NCI-H1417 treated with DMSO at 0.1 percent for 48 hours (cell line): ENCODE measurements at regions not wholly inside any gene's neighbourhood (a gene's known extent, or its start where the extent isn't known, plus 50 kb on each side); places are given as distances from the start of the nearest gene placed in this dataset.
"Not testable (repeated sequence)": the region's sequence is repeated elsewhere in the genome, so short reads cannot be mapped to it uniquely, and the experiment has no call there.

Experiments used
- DNase-seq: peaks from one replicate; lab custom pipeline; 2025; lab: John Stamatoyannopoulos, UW

GRCh38 chr5:130479045-130479804, 575.0 kb downstream of the CHSY3 start:
- DNase-seq: no peak

- no peak for DNase-seq
Measured at GRCh38 chr5:130476325-130476724, 572.1 kb downstream of the CHSY3 start.

- no peak for DNase-seq
Measured at GRCh38 chr5:130462516-130462915, 558.3 kb downstream of the CHSY3 start.

GRCh38 chr5:130455175-130455574, 550.9 kb downstream of the CHSY3 start:
- DNase-seq: no peak

GRCh38 chr5:130452744-130453143, 548.5 kb downstream of the CHSY3 start:
- DNase-seq: no peak

GRCh38 chr5:130436430-130436829, 532.2 kb downstream of the CHSY3 start:
- no peak for DNase-seq

GRCh38 chr5:130427222-130427955, 523.1 kb downstream of the CHSY3 start:
- DNase-seq: no peak

- DNase-seq: no peak
Measured at GRCh38 chr5:130425424-130425823, 521.2 kb downstream of the CHSY3 start.

GRCh38 chr5:130424341-130424740, 520.1 kb downstream of the CHSY3 start:
- no peak for DNase-seq

- no peak for DNase-seq
Measured at GRCh38 chr5:130402906-130403305, 498.6 kb downstream of the CHSY3 start.

GRCh38 chr5:130400091-130400490, 495.8 kb downstream of the CHSY3 start:
- no peak for DNase-seq

GRCh38 chr5:130398825-130399224, 494.6 kb downstream of the CHSY3 start:
- DNase-seq: no peak

GRCh38 chr5:130397727-130398126, 493.5 kb downstream of the CHSY3 start:
- not testable (repeated sequence) for DNase-seq

GRCh38 chr5:130397132-130397531, 492.9 kb downstream of the CHSY3 start:
- no peak for DNase-seq

- DNase-seq: not testable (repeated sequence)
Measured at GRCh38 chr5:130391727-130392264, 487.5 kb downstream of the CHSY3 start.

GRCh38 chr5:130386155-130386554, 481.9 kb downstream of the CHSY3 start:
- DNase-seq: no peak

GRCh38 chr5:130385656-130386055, 481.4 kb downstream of the CHSY3 start:
- no peak for DNase-seq

GRCh38 chr5:130365956-130366355, 461.7 kb downstream of the CHSY3 start:
- no peak for DNase-seq

- no peak for DNase-seq
Measured at GRCh38 chr5:130350131-130350530, 445.9 kb downstream of the CHSY3 start.

GRCh38 chr5:130337179-130337888, 433.1 kb downstream of the CHSY3 start:
- no peak for DNase-seq

GRCh38 chr5:130335117-130335516, 430.9 kb downstream of the CHSY3 start:
- DNase-seq: no peak

- DNase-seq: no peak
Measured at GRCh38 chr5:130333089-130333488, 428.8 kb downstream of the CHSY3 start.

- DNase-seq: no peak
Measured at GRCh38 chr5:130331332-130331731, 427.1 kb downstream of the CHSY3 start.
